HG03432 (cell line): ENCODE measurements at regions not wholly inside any gene's neighbourhood (a gene's known extent, or its start where the extent isn't known, plus 50 kb on each side); places are given as distances from the start of the nearest gene placed in this dataset.

Experiments
- ATAC-seq: cut with Tn5 transposase; IDR thresholded peaks from one replicate; pipeline ENCODE4 v1.9.1; 2021; ENCODE audit warnings: mild to moderate bottlenecking, moderate library complexity; ENCODE audit not compliant: unreplicated experiment

DNA sequence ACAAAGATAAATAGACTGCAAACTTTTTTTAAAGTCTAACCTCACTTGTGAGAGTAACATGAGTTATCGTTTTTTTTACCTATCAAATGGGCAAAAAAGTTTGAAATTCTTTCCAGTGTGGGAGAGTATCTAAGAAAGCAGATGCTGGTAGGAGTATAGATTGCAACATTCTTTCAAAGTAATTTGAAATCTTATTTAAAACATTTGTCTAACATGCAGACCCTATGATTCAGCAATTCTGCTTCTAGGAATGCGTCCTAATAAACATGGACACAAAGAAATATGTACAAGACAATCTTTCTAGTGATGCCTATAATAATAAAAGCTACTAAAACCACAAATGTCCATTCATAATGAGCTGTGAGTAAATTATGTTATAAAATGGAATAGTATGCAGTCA lies 110.4 kb upstream of the TMCC3 start:
- no peak for ATAC-seq

DNA sequence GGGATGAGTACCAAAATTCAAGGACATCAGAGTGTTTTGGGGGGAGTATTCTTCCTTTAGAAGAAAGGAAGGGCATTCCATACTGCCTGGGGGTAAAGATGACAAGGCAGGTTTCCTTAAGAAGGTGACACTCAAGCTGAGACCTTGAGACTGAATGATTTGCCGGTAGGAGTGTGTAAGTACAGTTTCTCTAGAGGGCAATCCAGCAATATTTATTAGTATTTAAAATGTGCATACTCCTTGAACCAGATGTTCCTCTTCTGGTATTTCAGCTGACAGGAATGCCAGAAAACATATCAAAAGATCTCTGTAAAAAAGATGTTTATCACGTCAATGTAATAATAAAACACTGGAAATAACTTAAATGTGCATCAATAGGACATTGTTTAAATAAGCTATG lies 106.4 kb upstream of the TMCC3 start:
- no peak for ATAC-seq

DNA sequence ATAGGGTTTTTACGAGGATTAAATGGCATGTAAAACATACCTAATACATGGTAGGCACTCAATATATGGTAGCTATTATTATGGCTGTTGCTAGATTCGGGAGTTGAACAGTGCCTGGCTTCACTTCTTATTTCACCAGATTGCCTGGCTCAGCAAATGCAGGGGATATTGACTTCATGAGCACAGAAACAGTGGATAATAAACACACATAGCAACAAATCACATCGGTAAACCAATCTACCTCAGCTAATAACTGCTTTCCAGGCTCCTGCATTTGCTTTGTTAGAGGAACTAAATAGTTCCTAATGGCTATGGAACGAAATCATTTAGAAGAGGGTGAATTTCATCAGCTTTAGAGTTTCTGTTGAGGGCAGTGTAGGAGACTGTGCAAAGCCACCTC lies 105.2 kb upstream of the TMCC3 start:
- ATAC-seq, result no peak

DNA sequence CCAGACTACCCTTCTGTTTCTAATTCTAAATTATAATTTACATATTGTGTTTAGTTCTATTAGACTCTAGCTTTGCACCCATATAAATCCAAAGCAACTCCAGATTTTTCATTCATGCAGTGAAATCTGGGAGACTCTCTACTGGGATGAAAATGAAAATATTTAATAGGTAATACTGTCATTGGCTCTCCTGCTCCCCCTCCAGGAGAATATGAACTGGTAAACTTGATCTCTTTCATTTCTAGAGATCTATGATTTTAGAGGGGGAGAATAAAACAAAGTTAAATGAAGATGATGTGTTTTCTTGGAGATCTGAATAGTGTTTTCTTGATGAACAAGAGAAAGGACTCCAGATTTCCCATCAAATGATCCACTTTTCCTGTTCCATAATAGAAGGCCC lies 104.3 kb upstream of the TMCC3 start:
- no peak for ATAC-seq

DNA sequence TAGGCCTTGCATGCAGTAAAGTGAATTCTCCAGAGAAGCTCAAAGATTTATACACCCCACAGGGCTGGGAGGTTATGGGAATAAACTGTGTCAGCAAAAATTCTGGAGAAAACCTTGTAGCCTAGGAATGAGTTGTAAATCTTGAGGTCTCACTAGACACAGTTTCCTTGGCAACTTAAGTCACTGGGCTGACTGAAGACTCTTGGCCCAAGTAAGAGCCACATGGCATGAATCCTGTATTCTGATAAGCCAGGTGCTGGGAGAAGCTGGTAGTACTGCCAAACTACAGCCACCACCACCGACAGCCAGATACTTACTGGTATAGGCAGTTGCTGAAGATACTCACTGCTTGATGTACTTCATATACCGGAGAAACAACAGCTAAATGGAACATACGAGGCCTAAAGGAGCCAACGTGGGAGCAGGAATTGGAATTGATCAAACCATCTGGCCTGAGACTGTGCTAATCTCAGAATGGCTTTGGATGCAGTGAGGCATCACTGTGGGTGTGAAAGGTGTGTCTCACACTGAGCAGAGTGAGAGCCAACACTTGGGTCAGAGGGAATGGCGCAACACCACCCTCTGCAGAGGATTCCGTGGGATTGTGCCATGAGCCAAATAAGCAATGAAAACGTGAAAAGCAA lies 102.8 kb upstream of the TMCC3 start:
- no peak for ATAC-seq

DNA sequence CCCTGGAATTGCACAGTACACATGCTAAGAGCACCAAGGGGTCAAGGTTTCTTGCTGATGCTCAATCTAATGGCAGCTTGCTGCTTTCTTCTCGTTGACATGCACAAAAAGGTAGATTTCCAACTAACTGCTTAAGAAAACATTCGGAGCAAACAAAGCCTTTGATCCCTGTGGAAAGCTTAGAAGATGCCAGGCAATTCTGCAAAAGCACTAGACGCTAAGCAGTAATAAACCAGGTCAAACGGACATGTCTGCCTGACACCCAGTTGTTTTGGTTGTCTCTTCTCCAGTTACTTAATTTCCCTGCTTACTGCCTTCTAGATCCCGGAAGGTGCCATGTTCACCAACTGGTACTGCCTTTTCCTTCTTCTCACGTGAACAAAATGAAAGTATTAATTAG lies 100.5 kb upstream of the TMCC3 start:
- no peak for ATAC-seq

DNA sequence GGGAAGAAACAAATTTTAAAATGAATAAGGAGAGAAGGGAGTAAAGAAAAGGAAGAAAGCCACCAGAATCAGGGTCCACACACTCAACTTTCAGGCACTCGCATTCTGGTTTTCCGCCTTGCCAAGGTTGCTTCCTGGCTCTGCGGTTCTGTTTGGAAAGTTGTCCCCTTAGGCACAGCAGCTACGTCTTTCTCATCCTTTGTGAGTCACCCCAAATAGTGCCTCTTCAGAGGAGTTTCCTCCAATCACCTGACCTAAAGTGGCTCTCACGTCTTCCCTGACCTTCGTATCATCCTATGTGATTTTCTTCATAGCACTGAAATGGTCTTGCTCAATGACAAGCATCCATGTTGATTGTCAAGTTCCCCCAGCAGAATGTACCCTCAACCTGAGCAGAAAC lies 99.5 kb upstream of the TMCC3 start:
- no peak for ATAC-seq

DNA sequence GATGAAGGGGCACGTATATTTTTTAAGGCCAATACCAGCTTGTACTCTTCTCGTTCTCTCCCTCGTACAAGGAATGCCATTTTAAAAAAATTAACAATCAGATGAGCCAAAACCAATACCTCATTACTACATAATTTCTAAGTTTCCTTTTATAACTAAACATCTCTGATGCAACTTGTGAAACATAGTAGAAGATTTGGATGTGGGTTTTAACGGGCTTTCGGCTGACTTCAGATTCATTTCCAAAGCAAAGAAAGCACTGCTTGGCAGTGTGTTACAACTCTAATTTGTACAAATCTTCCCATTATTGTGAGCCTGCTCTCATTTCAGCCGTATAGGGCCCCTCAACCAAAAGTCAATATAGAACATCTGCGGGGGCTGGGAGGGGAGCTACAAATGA lies 99.1 kb upstream of the TMCC3 start:
- no peak for ATAC-seq

DNA sequence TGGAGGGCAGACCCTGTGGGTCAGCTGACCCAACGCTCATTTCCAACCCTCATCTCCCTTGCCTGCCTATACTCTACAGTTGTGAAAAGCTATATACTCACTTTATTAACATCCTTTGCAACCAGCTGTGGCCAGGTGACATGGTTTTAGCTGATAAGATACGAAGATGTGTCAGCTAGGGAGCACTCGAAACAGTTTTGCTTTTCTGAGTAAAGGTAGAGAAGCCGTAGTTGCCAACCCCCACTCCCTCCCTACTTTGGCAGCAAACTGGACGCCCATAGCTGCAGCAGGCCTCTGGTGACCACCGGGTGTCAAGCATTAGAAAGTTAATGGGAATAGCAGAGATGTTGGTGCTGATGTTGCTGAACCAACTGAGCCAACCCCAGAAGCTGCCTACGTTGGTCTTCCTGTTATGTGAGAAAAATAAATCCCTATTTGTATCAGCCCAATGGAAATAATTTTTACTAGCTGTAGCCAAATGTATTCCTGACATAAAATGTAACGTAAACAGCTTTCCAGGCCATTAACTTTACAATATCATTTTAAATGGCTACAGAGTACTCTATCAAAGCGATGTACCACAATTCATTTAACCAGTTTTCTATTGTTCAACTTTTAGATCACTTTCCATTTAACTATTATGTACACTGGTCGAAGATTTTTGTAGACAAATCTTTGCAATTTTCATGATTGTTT lies 98.5 kb upstream of the TMCC3 start:
- no peak for ATAC-seq

DNA sequence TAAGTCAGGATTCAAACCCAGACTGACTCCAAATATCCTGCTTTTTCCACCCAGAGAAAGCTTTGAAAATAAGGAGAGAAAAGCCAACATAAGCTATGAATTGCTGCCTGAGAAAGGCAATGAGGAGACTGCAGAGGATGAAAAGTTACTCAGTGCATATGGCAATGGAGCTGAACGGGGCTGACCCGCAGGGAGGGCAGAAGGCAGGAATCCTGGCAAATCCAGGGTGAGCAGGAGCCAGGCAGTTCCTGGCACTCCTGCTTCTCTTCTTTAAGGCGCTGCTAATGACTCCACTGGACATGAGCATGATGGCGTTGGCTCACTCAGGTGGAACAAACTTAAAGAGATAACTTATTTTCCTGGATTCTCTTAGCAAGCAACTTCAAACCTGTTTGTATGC lies 95.2 kb upstream of the TMCC3 start:
- ATAC-seq, result no peak

DNA sequence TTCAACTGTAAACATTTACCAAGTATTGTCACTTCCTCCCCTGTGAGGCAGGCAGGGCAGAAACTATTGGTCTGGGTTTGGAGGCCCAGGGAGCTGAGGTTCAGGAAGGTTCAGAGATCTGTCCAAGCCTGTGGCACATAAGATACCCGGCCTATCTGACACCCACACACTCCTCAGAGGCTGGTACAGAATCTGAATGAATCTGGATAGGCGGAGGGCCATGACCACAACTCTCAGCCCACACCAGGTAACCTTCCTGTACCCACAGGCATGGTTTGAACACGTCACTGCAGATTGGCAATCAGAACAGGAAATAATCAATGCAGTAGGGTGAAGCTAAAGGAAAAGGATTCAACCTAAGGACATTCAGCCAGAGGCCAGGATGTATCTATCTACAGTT lies 92.8 kb upstream of the TMCC3 start:
- no peak for ATAC-seq

DNA sequence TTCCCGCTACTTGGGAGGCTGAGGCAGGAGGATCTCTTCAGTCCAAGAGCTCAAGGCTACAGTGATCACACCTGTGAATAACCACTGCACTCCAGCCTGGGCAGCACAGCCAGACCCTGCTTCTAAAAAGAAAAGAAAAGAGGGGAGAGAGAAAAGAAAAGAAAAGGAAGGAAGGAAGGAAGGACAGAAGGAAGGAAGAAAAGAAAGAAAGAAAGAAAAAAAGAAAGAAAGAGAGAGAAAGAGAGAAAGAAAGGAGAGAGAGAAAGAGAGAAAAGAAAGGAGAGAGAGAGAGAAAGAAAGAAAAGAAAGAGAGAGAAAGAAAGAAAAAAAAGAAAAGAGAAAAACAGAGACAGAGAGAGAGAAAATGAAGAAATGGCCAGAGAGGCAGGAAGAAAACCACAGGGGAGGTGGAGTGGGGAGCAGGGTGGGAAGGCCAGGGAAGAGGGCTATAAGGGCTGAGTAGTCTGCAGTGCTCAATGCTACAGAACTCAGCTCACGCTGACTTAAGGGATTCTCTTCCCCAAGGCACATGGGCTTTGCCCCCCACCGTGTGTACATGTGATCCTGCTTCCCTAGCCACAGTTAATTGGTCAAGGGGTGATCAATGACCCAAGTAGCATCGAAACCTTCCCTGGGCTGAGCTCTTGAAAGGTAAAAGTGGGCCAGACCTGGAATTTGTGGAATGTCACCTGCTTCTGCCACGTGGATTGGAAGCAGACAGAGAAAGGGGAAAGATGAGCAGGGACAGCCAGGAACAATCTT lies 90.4 kb upstream of the TMCC3 start:
- no peak for ATAC-seq

DNA sequence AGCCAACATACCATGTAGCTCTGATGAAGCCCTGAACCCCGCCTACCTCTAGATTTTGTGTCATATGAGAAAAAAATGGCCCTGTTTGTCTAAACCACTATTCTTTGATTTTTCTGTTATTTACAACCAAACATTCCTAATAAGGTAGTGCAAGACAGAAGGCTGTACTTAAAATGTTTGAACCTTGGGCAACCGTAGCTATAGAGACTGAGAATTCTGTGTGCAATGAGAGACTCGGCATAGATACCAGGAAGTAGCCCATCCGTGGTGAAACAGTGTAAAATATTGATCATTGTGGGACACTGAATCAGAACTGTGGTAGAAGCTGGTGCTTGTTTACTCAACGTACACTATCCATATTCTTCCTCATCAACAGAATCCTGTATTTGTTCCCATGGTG lies 86.5 kb upstream of the TMCC3 start:
- no peak for ATAC-seq

DNA sequence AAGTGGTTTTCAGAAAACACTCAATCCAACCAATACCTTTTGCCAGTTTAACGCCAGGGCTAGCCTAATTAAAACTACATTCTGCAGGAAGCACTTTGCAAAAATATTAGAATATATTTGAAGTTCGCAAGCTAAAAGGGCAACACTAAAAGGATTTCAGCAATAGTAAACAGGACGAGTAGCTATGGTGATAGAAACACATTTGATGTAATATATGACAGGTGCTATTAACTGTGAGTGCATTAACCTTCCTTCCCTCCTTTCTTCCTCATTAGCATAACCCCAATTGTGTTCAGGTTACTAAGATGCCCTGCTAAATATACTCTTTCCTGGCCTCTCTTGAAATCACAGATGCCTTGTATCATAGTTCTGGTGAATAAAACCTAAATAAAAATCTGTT lies 85.6 kb upstream of the TMCC3 start:
- ATAC-seq, result no peak

DNA sequence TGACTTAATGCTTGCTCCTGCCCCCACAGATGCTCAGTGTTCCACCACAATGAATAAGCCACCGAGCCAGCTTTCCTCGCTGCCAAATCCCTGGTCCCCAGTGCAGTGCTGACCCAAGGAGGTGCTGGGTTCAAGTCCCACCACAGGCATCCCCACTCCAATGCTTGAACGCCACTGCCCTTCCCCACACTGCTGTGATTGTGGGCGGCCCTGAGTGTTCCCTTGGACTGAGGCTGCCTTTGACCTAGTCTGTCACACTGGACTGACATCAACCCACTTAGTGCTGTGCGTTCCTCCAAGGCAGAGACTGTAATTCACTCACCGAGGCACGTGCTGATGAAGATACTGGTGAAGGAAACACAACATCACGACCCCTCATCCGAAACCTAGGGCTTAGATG lies 83.4 kb upstream of the TMCC3 start:
- ATAC-seq, result no peak

DNA sequence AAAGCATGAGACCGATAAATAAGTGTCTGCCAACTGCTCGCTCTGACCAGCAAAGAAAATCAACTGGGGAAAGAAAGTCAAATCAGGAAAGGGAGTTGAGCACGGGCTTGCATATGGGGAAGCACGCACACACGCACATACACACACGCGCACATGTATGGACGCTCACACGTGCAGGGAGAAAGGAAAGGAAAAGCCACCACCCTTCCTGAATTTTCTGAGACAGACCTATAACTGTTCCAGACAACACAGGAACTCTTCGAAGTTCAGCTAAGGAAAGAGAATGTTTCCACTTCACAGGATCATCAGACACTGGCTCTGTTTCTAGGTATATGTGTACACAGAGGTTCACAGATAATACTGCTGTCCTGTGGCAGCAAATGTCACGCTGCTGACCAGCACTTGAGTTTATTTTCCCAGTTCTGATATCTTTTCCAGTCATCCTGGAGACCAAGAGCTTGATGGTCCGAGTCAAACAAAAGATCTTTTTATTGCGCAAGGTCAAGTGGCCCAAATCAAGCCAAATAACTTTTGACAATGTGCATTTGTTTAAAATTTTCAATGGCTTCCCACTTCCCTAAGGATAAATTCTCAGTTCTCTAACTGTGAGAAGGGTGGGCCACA lies 82.1 kb upstream of the TMCC3 start:
- ATAC-seq, result no peak

DNA sequence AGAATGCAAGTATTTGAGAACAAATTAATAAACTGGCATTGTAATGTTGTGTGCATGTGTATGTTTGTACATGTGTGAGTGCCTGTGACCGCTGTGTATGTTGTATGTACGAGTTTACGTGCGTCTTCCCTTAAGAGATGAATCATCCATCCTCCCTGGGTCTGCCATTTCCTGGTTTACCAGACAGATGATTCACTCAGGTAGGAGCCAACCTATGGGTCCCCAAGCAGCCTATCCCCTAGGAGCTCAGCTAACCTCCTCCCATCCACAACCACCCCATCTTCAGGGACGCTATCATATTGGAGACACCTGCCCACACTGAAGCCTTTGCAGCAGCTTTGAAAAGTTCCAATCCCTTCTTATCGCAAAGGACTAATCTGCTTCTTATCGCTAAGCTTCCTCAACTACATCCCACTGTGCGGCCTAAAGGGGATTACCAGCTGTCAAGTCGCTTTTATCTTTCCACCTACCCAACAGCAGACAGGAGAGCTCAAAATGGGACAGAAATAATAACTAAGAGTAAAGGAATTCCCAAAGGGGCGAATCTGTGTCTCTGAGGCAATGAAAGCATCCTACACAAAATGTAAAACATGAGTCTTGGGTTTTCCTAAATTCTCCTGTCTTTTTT lies 81.5 kb upstream of the TMCC3 start:
- ATAC-seq, result no peak

DNA sequence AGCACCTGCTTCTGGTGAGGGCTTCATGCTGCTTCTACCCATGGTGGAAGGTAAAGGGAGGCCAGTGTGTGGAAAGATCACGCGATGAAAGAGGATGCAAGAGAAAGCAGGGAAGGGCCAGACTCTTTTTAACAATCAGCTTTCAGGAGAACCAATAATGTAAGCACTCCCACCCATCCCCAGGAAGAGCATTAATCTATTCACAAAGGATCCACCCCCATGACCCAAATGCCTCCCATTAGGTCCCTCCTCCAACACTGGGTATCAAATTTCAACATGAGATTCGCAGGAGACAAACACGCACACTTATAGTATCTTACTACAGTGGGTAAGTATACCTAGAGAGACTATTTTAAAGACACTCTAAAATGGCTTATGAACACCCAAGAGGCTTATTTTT lies 80.5 kb upstream of the TMCC3 start:
- no peak for ATAC-seq

DNA sequence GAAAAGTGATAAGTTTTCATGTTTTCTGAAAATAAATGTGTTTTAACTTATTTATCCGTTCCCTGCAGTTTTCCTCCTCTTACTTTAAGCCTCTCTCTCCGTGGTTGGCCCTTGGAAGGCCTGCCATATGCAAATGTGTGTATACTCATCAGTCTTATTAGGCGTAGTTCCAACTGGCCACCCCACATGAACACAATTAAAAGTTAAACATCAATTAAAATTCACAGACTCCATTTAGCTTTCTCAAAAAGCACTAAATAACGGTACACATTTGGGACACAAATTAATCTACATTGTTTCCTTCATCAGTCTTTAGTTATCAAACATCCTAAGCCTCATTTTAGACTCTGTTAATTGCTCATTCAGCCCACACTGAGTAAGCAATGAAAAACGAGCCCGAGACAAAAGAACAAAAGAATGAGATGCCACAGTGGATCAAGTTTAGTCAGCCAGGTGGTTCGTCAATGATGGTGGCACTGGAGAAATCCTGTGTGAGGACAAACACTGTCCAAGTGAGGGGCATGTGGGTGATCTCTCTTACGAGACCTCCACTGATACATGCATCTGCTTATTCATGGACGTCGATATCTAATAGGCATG lies 76.0 kb upstream of the TMCC3 start:
- no peak for ATAC-seq

DNA sequence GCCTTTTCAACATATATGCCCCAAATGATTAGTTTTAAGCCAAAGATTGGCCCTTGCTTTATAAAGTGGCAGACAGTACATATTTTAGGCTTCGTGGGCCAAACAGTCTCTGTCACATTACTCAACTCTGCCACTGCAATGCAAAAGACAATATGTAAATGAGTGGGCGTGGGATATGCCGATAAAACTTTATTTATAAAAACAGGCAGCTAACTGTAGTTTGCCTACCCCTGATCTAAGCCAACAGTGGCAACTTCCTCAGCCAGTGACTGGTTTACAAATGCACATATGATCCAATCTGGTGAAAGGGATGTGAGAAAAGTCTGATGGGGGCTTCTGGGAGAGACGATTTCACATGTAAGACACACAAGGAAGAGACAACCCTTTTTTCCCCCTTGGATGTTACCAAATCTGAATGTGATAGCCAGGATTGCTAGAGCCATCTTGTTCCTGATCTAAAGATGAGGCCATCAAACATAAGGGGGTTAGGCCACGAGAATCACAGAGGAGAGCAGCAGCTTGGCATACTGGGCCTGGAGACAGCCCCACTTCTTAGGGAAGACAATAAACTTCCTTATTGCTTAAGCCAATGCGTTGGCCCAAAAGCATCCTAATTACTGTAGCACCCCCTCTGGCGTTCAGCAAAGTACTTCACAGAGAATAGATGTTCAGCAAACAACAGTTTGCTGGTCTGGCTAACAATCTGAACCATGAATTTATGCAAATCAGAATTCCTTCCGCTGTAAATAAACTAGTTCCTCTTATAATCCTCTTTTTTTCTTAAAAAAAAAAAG lies 75.2 kb upstream of the TMCC3 start:
- no peak for ATAC-seq
